ENCODE measurements at regions not wholly inside any gene's neighbourhood (a gene's known extent, or its start where the extent isn't known, plus 50 kb on each side); places are given as distances from the start of the nearest gene placed in this dataset.

DNA sequence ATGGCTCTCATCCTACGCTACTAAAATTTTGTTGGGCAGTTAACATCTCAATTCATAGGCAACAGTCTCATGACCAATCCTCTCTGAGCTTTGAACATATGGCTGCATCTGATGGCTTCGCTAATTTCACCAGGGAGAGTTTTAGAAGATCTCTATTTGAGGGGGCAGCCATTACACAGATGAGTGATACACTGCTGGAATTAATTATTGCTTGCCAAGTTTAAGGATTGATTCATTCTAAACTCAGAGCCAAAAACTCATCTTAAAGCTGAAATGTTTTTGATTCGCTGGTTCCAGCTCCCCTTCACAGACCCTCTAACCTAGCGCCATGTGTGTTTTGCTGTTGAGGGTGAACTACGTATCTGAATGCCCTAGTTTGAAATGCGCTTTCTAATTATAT is 519.9 kb upstream of the WWC1 start:
- Histone ChIP-seq H2AFZ (ENCODE audit: insufficient read depth, low read depth, low read length, poor library complexity, severe bottlenecking) (no peak overlapping the region), H3K27ac (ENCODE audit: low read length in 2 of 2) (no peak overlapping the region), H3K9me3 (ENCODE audit: control extremely low read depth in 1 of 3, control insufficient read depth in 2 of 3, insufficient read depth in 1 of 3, low read length in 2 of 3) (no peaks in the 10 kb centered on the region), H3K4me3 (ENCODE audit: control extremely low read depth in 1 of 5, extremely low read depth in 1 of 5, insufficient read depth in 1 of 5, low read depth in 2 of 5, low read length in 4 of 5) (no peak overlapping the region), H3K4me2 (replicated peaks; ENCODE audit: low read depth, low read length, poor library complexity, severe bottlenecking) (no peak overlapping the region), H4K20me1 (ENCODE audit: control insufficient read depth, insufficient read depth, low read length, poor library complexity, severe bottlenecking) (no peaks in the 10 kb centered on the region), H3K27me3 (replicated peaks in 1 of 4; ENCODE audit: control extremely low read depth in 1 of 4, control insufficient read depth in 3 of 4, insufficient read depth in 4 of 4, low read length in 3 of 4) (no peaks in the 10 kb centered on the region), H3K4me1 (ENCODE audit: control insufficient read depth in 2 of 2, insufficient read depth in 2 of 2, low read length in 2 of 2) (no peaks in the 10 kb centered on the region), H3K36me3 (replicated peaks in 1 of 2; ENCODE audit: control extremely low read depth in 1 of 2, control insufficient read depth in 1 of 2, extremely low read depth in 1 of 2, insufficient read depth in 2 of 2, low read length in 1 of 2) (no peaks in the 10 kb centered on the region), H3K79me2 (ENCODE audit: control insufficient read depth, insufficient read depth, low read length) (no peaks in the 10 kb centered on the region), H3K9ac (ENCODE audit: low read length) (no peak overlapping the region)
- Mint-ChIP-seq H3K4me1 (no peaks in the 10 kb centered on the region), H3K9me3 (ENCODE audit: insufficient read depth) (peaks cover 3% of the 10 kb centered on the region), H3K27me3 (no peaks in the 10 kb centered on the region), H3K4me3 (no peak overlapping the region), H3K27ac (no peak overlapping the region)
- whole genome bisulfite sequencing (ENCODE audit: insufficient coverage): no CpG with 5 or more reads among the region's 6 CpGs
- ChIA-PET POLR2A (no interaction called here), CTCF (no interaction called here)
- DNase-seq (no peak), ATAC-seq (ENCODE audit: low read depth) (no peak)
- intact Hi-C loops (cut with micrococcal nuclease): no loop called here
- TF ChIP-seq EZH2 (IDR thresholded peaks at IDR 0.05; ENCODE audit: borderline replicate concordance, insufficient read depth, low read depth, low read length, poor library complexity, severe bottlenecking): no peak
- TF ChIP-seq, protein P1, sequence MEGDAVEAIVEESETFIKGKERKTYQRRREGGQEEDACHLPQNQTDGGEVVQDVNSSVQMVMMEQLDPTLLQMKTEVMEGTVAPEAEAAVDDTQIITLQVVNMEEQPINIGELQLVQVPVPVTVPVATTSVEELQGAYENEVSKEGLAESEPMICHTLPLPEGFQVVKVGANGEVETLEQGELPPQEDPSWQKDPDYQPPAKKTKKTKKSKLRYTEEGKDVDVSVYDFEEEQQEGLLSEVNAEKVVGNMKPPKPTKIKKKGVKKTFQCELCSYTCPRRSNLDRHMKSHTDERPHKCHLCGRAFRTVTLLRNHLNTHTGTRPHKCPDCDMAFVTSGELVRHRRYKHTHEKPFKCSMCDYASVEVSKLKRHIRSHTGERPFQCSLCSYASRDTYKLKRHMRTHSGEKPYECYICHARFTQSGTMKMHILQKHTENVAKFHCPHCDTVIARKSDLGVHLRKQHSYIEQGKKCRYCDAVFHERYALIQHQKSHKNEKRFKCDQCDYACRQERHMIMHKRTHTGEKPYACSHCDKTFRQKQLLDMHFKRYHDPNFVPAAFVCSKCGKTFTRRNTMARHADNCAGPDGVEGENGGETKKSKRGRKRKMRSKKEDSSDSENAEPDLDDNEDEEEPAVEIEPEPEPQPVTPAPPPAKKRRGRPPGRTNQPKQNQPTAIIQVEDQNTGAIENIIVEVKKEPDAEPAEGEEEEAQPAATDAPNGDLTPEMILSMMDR (IDR thresholded peaks at IDR 0.05): no peak

DNA sequence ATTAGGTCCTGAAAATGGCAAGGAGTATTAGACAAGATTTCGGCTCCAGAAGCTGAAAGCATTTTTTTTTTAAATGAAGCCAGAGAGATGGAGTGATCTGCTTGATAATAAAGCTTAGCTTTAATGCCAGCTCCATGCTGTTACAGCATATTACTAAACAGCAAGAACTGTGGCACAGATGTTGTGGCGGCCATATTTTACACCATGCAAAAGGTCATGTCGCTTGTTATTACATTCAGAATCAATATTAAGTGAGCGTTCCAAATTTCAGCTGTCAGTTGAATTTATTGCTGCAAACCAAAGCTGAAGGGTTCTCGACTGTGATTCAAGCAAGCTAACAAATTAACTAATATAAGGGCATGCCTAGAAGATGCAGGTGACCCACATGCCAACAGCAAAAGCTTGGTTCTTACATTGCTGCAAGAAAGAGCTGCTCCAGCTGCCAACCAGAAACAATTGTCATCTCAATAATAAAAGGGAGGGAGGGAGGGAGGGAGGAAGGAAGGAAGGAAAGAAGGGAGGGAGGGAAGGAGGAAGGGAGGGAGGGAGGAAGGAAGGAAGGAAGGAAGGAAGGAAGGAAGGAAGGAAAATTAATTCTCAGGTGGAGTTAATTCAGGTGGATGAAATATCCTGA is 517.7 kb upstream of the WWC1 start:
- H3K9me3 Mint-ChIP-seq (ENCODE audit: insufficient read depth): peaks cover 5% of the 10 kb centered on the region
- ChIA-PET CTCF (no interaction called here), POLR2A (no interaction called here)
- ATAC-seq (ENCODE audit: low read depth) (no peak), DNase-seq (no peak)
- no peaks in the 10 kb centered on the region for H4K20me1 ChIP-seq (ENCODE audit: control insufficient read depth, insufficient read depth, low read length, poor library complexity, severe bottlenecking)
- WGBS (ENCODE audit: insufficient coverage): 88% methylated on average over 3 of the region's 5 CpGs
- no peaks in the 10 kb centered on the region for H3K27me3 ChIP-seq (replicated peaks in 1 of 4; ENCODE audit: control extremely low read depth in 1 of 4, control insufficient read depth in 3 of 4, insufficient read depth in 4 of 4, low read length in 3 of 4)
- no peaks in the 10 kb centered on the region for H3K79me2 ChIP-seq (ENCODE audit: control insufficient read depth, insufficient read depth, low read length)
- TF ChIP-seq, protein P1 (IDR thresholded peaks at IDR 0.05): no peak
- TF ChIP-seq EZH2 (IDR thresholded peaks at IDR 0.05; ENCODE audit: borderline replicate concordance, insufficient read depth, low read depth, low read length, poor library complexity, severe bottlenecking): no peak
- H3K4me3 ChIP-seq (ENCODE audit: control extremely low read depth in 1 of 5, extremely low read depth in 1 of 5, insufficient read depth in 1 of 5, low read depth in 2 of 5, low read length in 4 of 5): no peak overlapping the region
- H3K4me1 ChIP-seq (ENCODE audit: control insufficient read depth in 2 of 2, insufficient read depth in 2 of 2, low read length in 2 of 2): no peaks in the 10 kb centered on the region
- no peak overlapping the region for H3K27ac ChIP-seq (ENCODE audit: low read length in 2 of 2)
- no peak overlapping the region for H2AFZ ChIP-seq (ENCODE audit: insufficient read depth, low read depth, low read length, poor library complexity, severe bottlenecking)
- no peak overlapping the region for H3K4me3 Mint-ChIP-seq
- H3K9me3 ChIP-seq (ENCODE audit: control extremely low read depth in 1 of 3, control insufficient read depth in 2 of 3, insufficient read depth in 1 of 3, low read length in 2 of 3): no peaks in the 10 kb centered on the region
- intact Hi-C loops (cut with micrococcal nuclease): no loop called here
- H3K4me2 ChIP-seq (replicated peaks; ENCODE audit: low read depth, low read length, poor library complexity, severe bottlenecking): no peak overlapping the region
- H3K27ac Mint-ChIP-seq: no peak overlapping the region
- H3K4me1 Mint-ChIP-seq: no peaks in the 10 kb centered on the region
- H3K27me3 Mint-ChIP-seq: no peaks in the 10 kb centered on the region
- no peaks in the 10 kb centered on the region for H3K36me3 ChIP-seq (replicated peaks in 1 of 2; ENCODE audit: control extremely low read depth in 1 of 2, control insufficient read depth in 1 of 2, extremely low read depth in 1 of 2, insufficient read depth in 2 of 2, low read length in 1 of 2)
- no peak overlapping the region for H3K9ac ChIP-seq (ENCODE audit: low read length)
